HEK293T (cell line): ENCODE measurements at regions not wholly inside any gene's neighbourhood (a gene's known extent, or its start where the extent isn't known, plus 50 kb on each side); places are given as distances from the start of the nearest gene placed in this dataset.

Experiments used
- BHLHE40 ChIP-seq: fragments of 450-650 bp; IDR thresholded peaks from 2 replicates; pipeline ENCODE4 v1.6.1; 2016; ENCODE audit warnings: mild to moderate bottlenecking, moderate library complexity, borderline replicate concordance
- CTBP1 ChIP-seq: fragments of 450-650 bp; IDR thresholded peaks from 2 replicates; pipeline ENCODE4 v1.6.1; 2016; ENCODE audit warnings: borderline replicate concordance
- ELF4 ChIP-seq: fragments of 450-650 bp; IDR thresholded peaks from 2 replicates; pipeline ENCODE4 v1.6.1; 2017; ENCODE audit warnings: antibody characterized with exemption
- FOXA1 ChIP-seq: fragments of 450-650 bp; IDR thresholded peaks from 2 replicates; pipeline ENCODE4 v1.6.1; 2016; ENCODE audit warnings: mild to moderate bottlenecking
- FOXK2 ChIP-seq: fragments of 450-650 bp; IDR thresholded peaks from 2 replicates; pipeline ENCODE4 v1.6.1; 2016; ENCODE audit warnings: mild to moderate bottlenecking
- FOXM1 ChIP-seq: fragments of 450-650 bp; IDR thresholded peaks from 2 replicates; pipeline ENCODE4 v1.6.1; 2017; ENCODE audit warnings: mild to moderate bottlenecking, borderline replicate concordance
- HDGF ChIP-seq: fragments of 450-650 bp; IDR thresholded peaks from 2 replicates; pipeline ENCODE4 v1.6.1; 2017; ENCODE audit warnings: antibody characterized with exemption, borderline replicate concordance
- NFRKB ChIP-seq: fragments of 450-650 bp; IDR thresholded peaks from 2 replicates; pipeline ENCODE4 v1.6.1; 2016; ENCODE audit warnings: mild to moderate bottlenecking, moderate library complexity
- SP1 ChIP-seq: fragments of 450-650 bp; IDR thresholded peaks from 2 replicates; pipeline ENCODE4 v1.6.1; 2017
- TARDBP ChIP-seq: fragments of 450-650 bp; IDR thresholded peaks from 2 replicates; pipeline ENCODE4 v1.6.1; 2016
- TF ChIP-seq, protein P1 (sequence below): fragments of 450-650 bp; IDR thresholded peaks from 2 replicates; pipeline ENCODE4 v1.6.1; 2016

DNA sequence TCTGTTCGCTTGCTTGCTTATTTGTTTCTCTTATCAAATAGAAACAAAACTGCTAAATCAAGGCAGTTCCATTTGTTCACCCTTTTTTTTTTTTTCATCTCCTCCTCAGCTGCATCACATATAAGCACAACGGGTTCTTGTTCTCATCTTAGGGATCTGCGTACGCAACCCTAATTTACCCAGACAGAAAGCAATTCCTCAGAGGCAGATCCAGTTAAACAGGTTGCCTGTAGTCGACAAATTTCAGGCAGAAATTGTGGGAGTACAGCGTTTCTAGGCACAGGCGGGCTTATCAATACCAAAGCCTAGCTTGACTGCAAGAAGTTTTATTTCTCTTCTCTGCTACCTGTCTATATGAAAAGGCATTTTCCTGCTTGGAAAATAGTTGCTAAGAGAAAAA is 565.4 kb downstream of the NXPH1 start:
- TF ChIP-seq FOXA1: no peak
- TF ChIP-seq HDGF: no peak
- no peak for TF ChIP-seq ELF4
- no peak for TF ChIP-seq FOXM1
- TF ChIP-seq BHLHE40: no peak
- TF ChIP-seq SP1: no peak
- TF ChIP-seq, protein P1, sequence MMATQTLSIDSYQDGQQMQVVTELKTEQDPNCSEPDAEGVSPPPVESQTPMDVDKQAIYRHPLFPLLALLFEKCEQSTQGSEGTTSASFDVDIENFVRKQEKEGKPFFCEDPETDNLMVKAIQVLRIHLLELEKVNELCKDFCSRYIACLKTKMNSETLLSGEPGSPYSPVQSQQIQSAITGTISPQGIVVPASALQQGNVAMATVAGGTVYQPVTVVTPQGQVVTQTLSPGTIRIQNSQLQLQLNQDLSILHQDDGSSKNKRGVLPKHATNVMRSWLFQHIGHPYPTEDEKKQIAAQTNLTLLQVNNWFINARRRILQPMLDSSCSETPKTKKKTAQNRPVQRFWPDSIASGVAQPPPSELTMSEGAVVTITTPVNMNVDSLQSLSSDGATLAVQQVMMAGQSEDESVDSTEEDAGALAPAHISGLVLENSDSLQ: no peak
- TF ChIP-seq FOXK2: no peak
- no peak for TF ChIP-seq TARDBP
- TF ChIP-seq NFRKB: no peak
- TF ChIP-seq CTBP1: no peak
